DMS79 treated with DMSO at 0.1 percent for 48 hours (cell line): ENCODE measurements at regions not wholly inside any gene's neighbourhood (a gene's known extent, or its start where the extent isn't known, plus 50 kb on each side); places are given as distances from the start of the nearest gene placed in this dataset.

ENCODE experiments used
- DNase-seq: peaks from one replicate; lab custom pipeline; 2025; lab: John Stamatoyannopoulos, UW

- DNase-seq: no peak
Observed at GRCh38 chr2:105450471-105450870, 51.6 kb upstream of the FHL2 start.

DNA sequence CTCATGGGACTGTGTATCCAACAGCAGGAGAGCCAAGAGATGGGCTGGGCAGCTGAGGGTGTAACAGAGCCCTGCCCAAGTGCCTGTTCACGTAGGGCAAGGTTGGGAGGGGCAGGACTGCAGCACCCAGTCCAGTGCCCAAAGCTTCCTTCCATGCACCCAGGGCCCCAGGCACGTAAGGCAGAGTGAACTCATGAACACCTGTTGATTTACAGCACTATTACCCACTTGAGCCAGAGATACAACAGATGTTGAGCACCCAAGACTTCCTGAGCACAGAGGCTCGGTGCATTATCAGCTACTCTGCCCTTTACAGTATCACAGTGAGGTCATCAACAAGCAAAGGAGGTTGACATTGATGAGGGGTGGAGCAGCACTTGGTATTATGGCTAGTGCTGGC, 50.2 kb upstream of the FHL2 start:
- DNase-seq: no peak
